Urothelium cell line (cell line): ENCODE measurements at regions not wholly inside any gene's neighbourhood (a gene's known extent, or its start where the extent isn't known, plus 50 kb on each side); places are given as distances from the start of the nearest gene placed in this dataset.
"Not testable (repeated sequence)": the region's sequence is repeated elsewhere in the genome, so short reads cannot be mapped to it uniquely, and the experiment has no call there.

Experiments
- DNase-seq: peaks from one replicate; pipeline ENCODE4 v3.0.0; 2011; ENCODE audit warnings: low spot score, mixed read lengths
- FAIRE-seq: peaks from 2 replicates; lab custom pipeline; 2011; peaks lifted over from hg19 to GRCh38; lab: Jason Lieb, UNC

- FAIRE-seq (no peak), DNase-seq (no peak)
Observed at GRCh38 chr10:53108317-53108934, 335.8 kb upstream of the MBL2 start.

DNA sequence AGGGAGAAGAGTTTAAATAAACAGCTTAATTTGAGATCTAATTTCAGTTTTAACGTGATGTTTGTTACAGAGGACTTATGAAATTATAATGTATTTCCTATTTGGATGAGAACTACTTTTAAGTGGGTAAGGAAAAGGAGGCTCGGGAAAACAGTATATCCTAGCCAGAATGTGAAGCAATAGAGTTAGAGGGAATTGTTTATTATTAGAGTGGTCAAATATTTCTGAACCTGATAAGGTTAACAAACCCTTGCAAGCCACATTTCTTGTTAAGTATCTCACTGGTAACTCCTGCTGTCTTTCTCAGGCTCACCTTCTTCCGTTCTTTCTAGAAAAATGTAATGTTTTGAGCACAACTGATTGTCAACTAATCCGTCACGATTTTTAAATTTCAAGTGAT, 335.1 kb upstream of the MBL2 start:
- FAIRE-seq (no peak), DNase-seq (no peak)

DNA sequence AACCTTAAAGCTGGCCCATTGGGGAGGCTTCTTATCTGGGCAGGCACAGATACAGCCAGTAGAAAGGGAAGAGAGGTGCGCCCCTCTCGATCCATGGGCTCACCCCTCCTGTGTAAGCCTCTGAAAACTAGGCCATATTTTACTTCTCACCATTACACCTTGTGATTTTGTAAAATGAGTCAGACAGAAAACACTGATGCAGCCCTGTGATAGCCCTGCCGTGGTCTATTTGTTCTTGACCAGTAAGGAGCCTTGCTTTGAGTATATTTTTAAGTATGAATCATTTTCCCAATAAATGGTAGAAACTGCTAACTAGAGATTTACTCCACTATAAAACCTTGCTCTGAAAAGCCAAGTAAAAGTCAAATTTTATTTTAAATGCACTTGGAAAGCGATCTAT, 329.8 kb upstream of the MBL2 start:
- FAIRE-seq = no peak
- no peak for DNase-seq

DNA sequence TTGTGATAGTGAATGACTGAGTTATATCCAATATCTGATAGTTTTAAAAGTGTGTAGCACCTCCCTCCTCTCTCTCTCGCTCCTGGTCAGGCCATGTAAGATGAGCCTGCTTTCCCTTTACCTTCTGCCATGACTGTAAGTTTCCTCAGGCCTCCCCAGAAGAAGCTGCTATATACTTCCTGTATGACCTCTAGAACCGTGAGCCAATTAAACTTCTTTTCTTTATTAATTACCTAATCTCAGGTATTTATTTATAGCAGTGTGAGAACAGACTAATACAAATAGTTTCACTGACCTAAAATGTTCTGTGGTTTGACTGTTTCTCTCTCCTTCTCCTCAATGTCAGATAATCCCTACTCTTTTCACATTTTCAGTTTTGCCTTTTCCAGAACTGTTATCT, 321.3 kb upstream of the MBL2 start:
- DNase-seq = no peak
- no peak for FAIRE-seq

DNA sequence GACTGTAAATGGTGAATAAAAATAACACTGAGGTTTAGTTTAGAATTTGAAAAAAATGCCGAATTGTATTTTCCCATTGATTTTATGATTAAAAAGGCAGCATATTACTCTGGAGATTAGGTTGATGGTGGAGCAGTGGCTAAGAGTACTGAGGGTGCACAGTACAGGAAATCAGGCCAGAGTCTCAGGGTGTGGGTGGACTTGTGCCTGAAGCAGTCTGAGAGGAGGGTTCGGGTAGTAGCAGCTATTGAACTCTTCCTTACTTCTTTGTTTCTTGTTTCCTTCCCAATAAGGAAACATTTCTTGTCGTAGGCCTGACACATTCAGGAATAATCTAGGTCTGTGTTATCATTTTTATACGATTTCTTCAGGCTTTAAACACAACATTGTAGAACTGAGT, 319.0 kb upstream of the MBL2 start:
- no peak for FAIRE-seq
- no peak for DNase-seq

DNA sequence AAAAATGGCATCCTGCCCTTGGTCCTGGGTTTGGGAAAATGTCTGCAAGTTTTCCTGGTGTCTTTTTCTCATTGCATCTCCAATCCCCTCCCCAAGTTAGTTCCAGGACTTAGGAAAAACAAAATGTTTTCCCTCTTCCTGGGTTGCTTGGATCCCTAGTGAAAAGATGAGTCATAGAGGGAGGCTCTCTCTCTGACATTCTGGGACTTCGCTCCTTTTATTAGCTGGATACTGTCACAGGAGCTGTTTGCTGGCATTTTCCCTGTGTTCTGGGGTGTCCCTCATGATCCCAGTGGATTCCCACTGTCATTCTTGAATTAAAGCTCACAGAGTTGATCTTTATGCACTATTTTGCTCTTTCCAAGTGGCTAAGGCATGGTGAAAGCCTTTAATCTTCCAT, 316.4 kb upstream of the MBL2 start:
- DNase-seq = no peak
- FAIRE-seq = no peak

DNA sequence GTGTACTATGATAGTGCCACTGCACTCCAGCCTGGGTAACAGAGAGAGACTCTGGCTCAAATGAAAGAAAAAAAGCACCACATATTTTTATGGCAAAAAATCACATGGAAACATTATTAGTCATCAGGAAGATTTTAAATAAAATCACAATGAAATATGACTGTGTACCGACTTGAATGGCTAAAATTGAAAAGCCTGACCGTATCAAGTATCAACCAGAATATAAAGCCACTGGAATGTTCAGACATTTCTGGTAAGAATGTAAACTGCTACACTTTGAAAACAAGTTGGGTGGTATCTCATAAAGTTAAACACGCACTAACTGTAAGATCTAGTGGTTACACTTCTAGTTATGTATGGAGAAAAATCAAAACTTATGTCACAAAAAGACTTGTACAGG, 306.7 kb upstream of the MBL2 start:
- no peak for FAIRE-seq
- peak; percentile 13 for DNase-seq

DNA sequence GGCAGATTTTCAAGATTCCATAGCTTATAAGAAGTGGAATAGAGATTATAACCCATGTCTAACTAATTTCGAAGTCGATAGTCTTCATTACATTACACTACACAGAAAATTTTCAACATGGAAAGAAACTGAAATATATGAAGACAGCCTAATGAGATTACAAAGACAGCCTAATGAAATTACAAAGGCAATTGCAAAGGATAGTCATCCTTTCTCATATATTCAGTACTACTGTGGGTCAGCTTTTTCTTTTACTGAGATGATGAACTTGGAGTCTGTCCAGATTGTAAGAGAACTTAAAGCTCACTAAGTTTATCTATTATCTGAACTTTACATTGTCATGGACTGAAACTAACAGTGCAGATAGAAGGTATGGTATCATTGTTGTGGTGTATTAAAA, 304.4 kb upstream of the MBL2 start:
- FAIRE-seq = no peak
- no peak for DNase-seq

- FAIRE-seq (no peak), DNase-seq (no peak)
Observed at GRCh38 chr10:53075469-53075868, 302.9 kb upstream of the MBL2 start.

DNA sequence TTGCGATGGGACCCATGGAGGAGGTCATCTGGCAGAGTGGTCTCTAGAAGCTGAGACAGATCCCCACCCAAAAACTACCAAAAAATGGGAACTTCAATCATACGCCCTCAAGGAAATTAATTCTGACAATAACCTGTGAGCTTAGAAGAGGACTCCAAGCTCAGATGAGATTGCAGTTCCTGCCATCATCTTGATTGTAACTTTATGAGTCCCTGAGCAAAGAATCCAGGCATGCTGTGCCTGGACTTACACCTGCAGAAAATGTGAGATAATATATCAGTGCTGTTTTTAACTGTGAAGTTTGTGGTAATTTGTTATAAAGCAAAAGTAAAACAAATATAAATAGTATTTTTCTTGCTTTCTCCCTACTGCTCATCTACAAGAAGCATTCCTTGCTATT, 299.6 kb upstream of the MBL2 start:
- no peak for FAIRE-seq
- no peak for DNase-seq

DNA sequence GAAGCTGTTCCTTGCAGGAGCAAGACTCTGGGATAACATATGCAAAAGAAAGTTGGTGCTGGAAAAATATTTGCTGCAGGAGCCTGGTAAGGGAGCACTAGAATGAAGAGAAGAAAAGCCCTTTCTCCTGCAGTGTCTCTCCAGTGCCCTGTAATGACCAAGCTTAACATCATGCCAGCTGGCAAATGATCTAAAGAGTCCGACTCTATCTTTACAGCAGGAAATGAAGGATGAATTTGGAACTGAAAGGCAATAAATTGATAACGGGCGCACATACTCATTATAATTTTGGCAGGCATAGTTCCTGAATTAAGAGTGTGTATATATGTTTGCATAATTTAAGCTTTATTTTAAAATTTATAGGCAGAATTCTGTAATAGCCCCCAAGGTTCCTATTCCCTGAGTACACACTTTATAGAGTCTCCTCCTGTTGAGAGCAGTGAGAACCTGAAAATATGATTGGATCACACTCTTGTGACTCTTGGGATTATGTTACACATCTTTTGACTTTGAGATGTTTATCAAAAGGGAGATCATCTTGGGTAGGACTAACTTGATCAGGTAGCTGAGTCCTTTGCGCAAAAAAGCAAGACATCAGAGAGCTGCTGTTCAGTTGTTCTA, 299.0 kb upstream of the MBL2 start:
- DNase-seq (no peak), FAIRE-seq (no peak)

DNA sequence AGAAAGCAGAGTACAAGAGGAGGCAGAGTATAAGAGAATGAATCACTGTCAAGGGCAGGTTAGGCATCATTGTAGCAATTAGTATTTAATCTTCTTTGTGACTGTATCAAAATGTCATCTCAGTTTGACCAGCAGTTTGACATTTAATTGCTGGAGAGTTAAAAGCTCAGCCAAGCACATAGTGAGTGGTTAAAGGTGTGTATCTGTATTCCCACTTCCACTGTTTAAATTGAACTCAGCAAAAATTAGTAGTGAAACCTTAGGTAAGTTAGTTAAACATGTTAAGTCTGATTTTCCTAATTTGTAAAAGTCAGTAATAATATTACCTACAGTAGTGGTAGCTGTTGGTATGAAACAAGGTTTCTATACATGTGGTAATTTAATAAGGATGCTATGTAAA, 296.4 kb upstream of the MBL2 start:
- DNase-seq (no peak), FAIRE-seq (no peak)

GRCh38 chr10:53064614-53065013, 292.0 kb upstream of the MBL2 start:
- FAIRE-seq = no peak
- no peak for DNase-seq

DNA sequence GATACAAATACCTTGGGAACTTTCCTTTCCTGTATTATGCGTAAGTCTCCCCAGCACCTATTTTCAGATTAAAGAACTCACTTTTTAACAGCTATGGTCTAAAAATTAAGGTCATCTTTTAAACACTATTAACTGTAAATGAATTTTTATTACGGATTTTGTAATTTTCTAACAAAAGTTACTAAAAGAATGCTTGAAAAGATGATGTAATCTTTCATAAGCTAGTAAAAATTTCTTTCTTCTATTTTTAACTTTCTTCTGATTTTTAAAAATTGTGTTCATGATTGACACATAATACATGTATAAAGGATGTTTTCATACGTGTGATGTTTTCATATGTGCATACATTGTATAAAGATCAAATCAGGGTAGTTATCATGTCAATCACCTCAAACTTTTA, 291.2 kb upstream of the MBL2 start:
- DNase-seq (no peak), FAIRE-seq (no peak)

- DNase-seq (no peak), FAIRE-seq (no peak)
Observed at GRCh38 chr10:53052521-53053164, 280.1 kb upstream of the MBL2 start.

- no peak for DNase-seq
- no peak for FAIRE-seq
Observed at GRCh38 chr10:53045315-53045714, 272.7 kb upstream of the MBL2 start.

- not testable (repeated sequence) for DNase-seq
Observed at GRCh38 chr10:53035823-53036222, 263.2 kb upstream of the MBL2 start.

GRCh38 chr10:53033396-53033795, 260.8 kb upstream of the MBL2 start:
- DNase-seq = no peak
- FAIRE-seq = no peak

More at GRCh38 chr10:53035823-53036222, 263.2 kb upstream of the MBL2 start:
- not testable (repeated sequence) for FAIRE-seq

GRCh38 chr10:53029872-53030849, 257.6 kb upstream of the MBL2 start:
- DNase-seq, FAIRE-seq: not testable (repeated sequence)

DNA sequence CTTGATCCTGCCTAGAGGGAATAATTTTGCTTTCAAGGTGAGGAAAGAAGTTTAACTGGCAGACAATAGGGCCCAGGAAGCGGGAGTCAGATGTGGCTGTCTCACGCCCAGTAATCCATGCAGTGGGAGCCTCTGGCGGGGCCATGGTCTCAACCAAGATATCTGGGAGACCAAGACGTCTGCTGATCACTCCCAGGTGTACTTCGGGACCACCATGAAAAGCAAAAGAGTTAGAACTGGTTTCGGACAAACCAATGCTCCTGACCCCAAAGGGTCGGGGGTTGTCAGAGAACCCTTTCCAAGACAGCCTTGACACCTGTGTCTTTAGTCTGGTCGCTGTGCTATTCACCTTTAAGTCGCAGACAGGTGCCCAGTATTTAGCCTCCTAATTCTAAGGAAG, 256.9 kb upstream of the MBL2 start:
- DNase-seq (no peak), FAIRE-seq (no peak)

DNA sequence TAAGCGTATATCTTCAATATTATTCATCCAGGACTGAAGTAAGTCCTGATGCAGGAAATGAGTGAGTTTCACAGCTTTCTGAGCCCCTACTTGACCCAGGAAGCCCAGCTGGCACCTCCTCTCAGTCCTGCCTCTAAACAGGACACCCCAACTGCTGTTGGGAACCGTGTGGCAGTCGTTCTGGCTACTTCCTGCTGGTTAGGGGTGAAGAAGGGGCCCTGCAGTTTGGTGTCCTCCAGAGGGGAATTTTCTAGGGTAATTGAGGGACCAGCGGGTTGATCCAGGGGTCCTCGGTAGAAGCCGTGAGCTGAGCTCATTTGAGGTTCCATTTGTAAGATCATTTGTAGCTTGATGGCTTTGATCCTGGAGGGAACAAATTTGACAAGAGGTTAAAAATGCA, 253.2 kb upstream of the MBL2 start:
- not testable (repeated sequence) for FAIRE-seq, DNase-seq
